HepG2 (cell line): ENCODE measurements at regions not wholly inside any gene's neighbourhood (a gene's known extent, or its start where the extent isn't known, plus 50 kb on each side); places are given as distances from the start of the nearest gene placed in this dataset.

ENCODE experiments used
- ATAC-seq: fragments of 200-7000 bp; cut with Tn5 transposase; 3 replicates; pipeline ENCODE4 v1.9.1; 2020; ENCODE audit warnings: mild to moderate bottlenecking, moderate library complexity
- BruUV-seq: library from RNA; stranded (reverse); fragments of 400-500 nt; replicated peaks from 2 replicates; lab custom pipeline; 2021; lab: Mats Ljungman, UMichigan
- CTCF ChIA-PET: fragments of 300-600 bp; formaldehyde crosslinking; extraction: SDS; loops from one replicate; lab custom pipeline; 2021; ENCODE audit warnings: low total read pairs, inconsistent platforms, low intra/inter-chr PET ratio; lab: Yijun Ruan, JAX
- POLR2A ChIA-PET: fragments of 350-600 bp; sonication (Branson Sonifier 250); formaldehyde crosslinking; loops from one replicate; lab custom pipeline; 2020; ENCODE audit warnings: antibody characterized with exemption, inconsistent platforms; lab: Yijun Ruan, JAX
- DNase-seq: peaks from one replicate; pipeline ENCODE4 v3.0.0-alpha.2; 2015; ENCODE audit warnings: low spot score
- FAIRE-seq: peaks from 3 replicates; lab custom pipeline; 2011; peaks lifted over from hg19 to GRCh38; lab: Jason Lieb, UNC
- H2AFZ ChIP-seq: one replicate; pipeline ENCODE4 v1.6.1; 2011; ENCODE audit warnings: low read length, inconsistent platforms
- H3K27ac ChIP-seq: fragments of 300-600 bp; 3 replicates; pipeline ENCODE4 v1.8.0; 2011; ENCODE audit warnings: mixed run types, mild to moderate bottlenecking, mixed read lengths, low read length, inconsistent platforms; ENCODE audit not compliant: insufficient read depth; ENCODE audit errors: extremely low read length
- H3K27me3 ChIP-seq, 2 experiments: fragments of 200-600 bp in 1 of 2; 2 replicates in 1 of 2; 3 replicates in 1 of 2; pipeline versions ENCODE4 v1.6.0 to v1.8.0; 2011; ENCODE audit warnings: low read length in 2 of 2, mild to moderate bottlenecking in 2 of 2, moderate library complexity in 2 of 2, inconsistent platforms in 1 of 2; ENCODE audit not compliant: insufficient read depth in 2 of 2, control insufficient read depth in 1 of 2
- H3K36me3 ChIP-seq, 2 experiments: fragments of 200-600 bp in 1 of 2; replicated peaks in 1 of 2; 2 replicates in 1 of 2; 3 replicates in 1 of 2; pipeline versions ENCODE4 v1.5.1 to v1.8.0; 2011; ENCODE audit warnings: low read length in 2 of 2, inconsistent platforms in 1 of 2; ENCODE audit not compliant: insufficient read depth in 2 of 2, control insufficient read depth in 1 of 2
- H3K4me1 ChIP-seq: 2 replicates; pipeline ENCODE4 v1.5.1; 2012; ENCODE audit warnings: low read length, inconsistent platforms; ENCODE audit not compliant: insufficient read depth
- H3K4me2 ChIP-seq: 2 replicates; pipeline ENCODE4 v1.6.0; 2011; ENCODE audit warnings: low read depth, low read length, inconsistent platforms
- H3K4me3 ChIP-seq, 3 experiments: fragments of 200-600 bp in 1 of 3; sonication (generic), shearing (Covaris generic) in 1 of 3; replicated peaks in 1 of 3; 2 replicates each; pipeline ENCODE4 v1.5.1; 2011 to 2016; ENCODE audit warnings: low read length in 3 of 3, inconsistent platforms in 2 of 3, low read depth in 2 of 3, mild to moderate bottlenecking in 2 of 3, control low read depth in 1 of 3, mixed read lengths in 1 of 3; ENCODE audit not compliant: insufficient read depth in 1 of 3
- H3K79me2 ChIP-seq: one replicate; pipeline ENCODE4 v1.6.1; 2011; ENCODE audit warnings: low read length, inconsistent platforms; ENCODE audit not compliant: insufficient read depth
- H3K9ac ChIP-seq: 2 replicates; pipeline ENCODE4 v1.6.0; 2011; ENCODE audit warnings: mild to moderate bottlenecking, low read depth, low read length, inconsistent platforms; ENCODE audit not compliant: insufficient read depth
- H3K9me3 ChIP-seq: 2 replicates; pipeline ENCODE4 v1.5.1; 2012; ENCODE audit warnings: mild to moderate bottlenecking, low read length
- H4K20me1 ChIP-seq: 2 replicates; pipeline ENCODE4 v1.6.0; 2011; ENCODE audit warnings: inconsistent platforms, mild to moderate bottlenecking, low read length, moderate library complexity; ENCODE audit not compliant: insufficient read depth
- CERS6 ChIP-seq: sonication (generic); formaldehyde crosslinking; IDR thresholded peaks from 2 replicates; pipeline ENCODE4 v1.5.0; 2020; ENCODE audit warnings: missing genetic modification reagents
- FOSL2 ChIP-seq: sonication (generic); formaldehyde crosslinking; IDR thresholded peaks from 2 replicates; pipeline ENCODE4 v1.4.0; 2020; ENCODE audit warnings: missing genetic modification reagents
- MED13 ChIP-seq: sonication (generic); formaldehyde crosslinking; IDR thresholded peaks from 2 replicates; pipeline ENCODE4 v1.5.0; 2020; ENCODE audit warnings: missing genetic modification reagents
- RNF2 ChIP-seq: fragments of 450-650 bp; conservative IDR thresholded peaks from 2 replicates; pipeline ENCODE4 v1.6.1; 2016; ENCODE audit warnings: low read depth
- SYNCRIP ChIP-seq: fragments of 200-400 bp; formaldehyde crosslinking; IDR thresholded peaks from 2 replicates; pipeline ENCODE4 v1.6.1; 2018; ENCODE audit warnings: mild to moderate bottlenecking, low read depth, low read length; ENCODE audit not compliant: insufficient read depth
- ZMYM4 ChIP-seq: sonication (generic); formaldehyde crosslinking; IDR thresholded peaks from 2 replicates; pipeline ENCODE4 v1.8.1; 2023; ENCODE audit warnings: mild to moderate bottlenecking, missing genetic modification reagents
- ZUFSP ChIP-seq: sonication (generic); formaldehyde crosslinking; IDR thresholded peaks from 2 replicates; pipeline ENCODE4 v1.9.0; 2021; ENCODE audit warnings: missing genetic modification reagents, mild to moderate bottlenecking, borderline replicate concordance
- WGBS: methylation state at CpG from one replicate; pipeline ENCODE4 v1.1.6; 2017; ENCODE audit warnings: low lambda C conversion rate; 5-methylcytosine and 5-hydroxymethylcytosine counted together
- in situ Hi-C: cut with HindIII; loops from 2 replicates; pipeline ENCODE4 v1.10.0; 2017; ENCODE audit warnings: low pct_unique_long_range_greater_than_20kb; ENCODE audit not compliant: extremely low pct_ligation_motif_present
- intact Hi-C: fragments of 100-400 bp; cut with micrococcal nuclease; formaldehyde crosslinking; loops from one replicate; pipeline ENCODE4 v1.10.0; 2022; ENCODE audit not compliant: unreplicated experiment

- TF ChIP-seq CERS6 (CRISPR knock-in tag), result no peak
Observed at GRCh38 chr6:113644861-113645575, 212.1 kb upstream of the MARCKS start (continued).

DNA sequence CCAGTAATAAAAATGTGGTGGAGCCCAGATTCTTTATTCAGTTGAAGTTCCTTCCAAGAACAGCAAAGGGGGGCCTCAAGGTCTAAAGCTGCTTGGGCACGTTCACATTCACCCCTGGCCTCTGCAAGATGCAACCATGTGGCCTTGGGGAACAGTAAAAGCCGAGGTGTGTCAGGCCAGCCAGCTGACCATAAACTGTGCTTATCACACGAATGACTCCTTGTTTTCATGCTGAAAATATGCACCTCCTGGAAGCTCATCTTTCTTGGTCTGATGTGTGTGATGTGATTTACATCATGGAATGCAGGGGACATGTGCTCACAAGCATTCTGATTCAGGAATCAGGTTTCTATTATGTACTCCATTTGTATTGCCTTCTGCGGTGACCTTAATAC is 211.6 kb upstream of the MARCKS start:
- no peaks in the 10 kb centered on the region for H3K27me3 ChIP-seq
- ChIA-PET CTCF (no interaction called here), POLR2A (no interaction called here)
- H4K20me1 ChIP-seq, result no peaks in the 10 kb centered on the region
- H3K4me1 ChIP-seq, result peaks cover 82% of the 10 kb centered on the region
- no peak overlapping the region for H3K9ac ChIP-seq
- FAIRE-seq, result no peak
- no peaks in the 10 kb centered on the region for H3K9me3 ChIP-seq
- H3K4me3 ChIP-seq, result no peak overlapping the region
- TF ChIP-seq ZUFSP, result no peak
- TF ChIP-seq RNF2, result no peak
- peak; percentile 26; the same call in 1 of the 2 replicates for TF ChIP-seq ZMYM4 (CRISPR knock-in tag)
- no peak for TF ChIP-seq MED13 (CRISPR knock-in tag)
- TF ChIP-seq FOSL2 (CRISPR knock-in tag), result 0 out of 2 replicates have a peak, but pooled peaks have one; percentile 13
- no peak for TF ChIP-seq SYNCRIP
- H3K4me2 ChIP-seq, result no peak overlapping the region
- intact Hi-C loops (no loop called here), in situ Hi-C loops (no loop called here)
- peak; percentile 62 for DNase-seq
- no peaks in the 10 kb centered on the region for H3K36me3 ChIP-seq
- no peak overlapping the region for H2AFZ ChIP-seq
- ATAC-seq, result no peak
- 86% methylated on average over 4 of the region's 4 CpGs for WGBS
- no TSS peak for BruUV-seq
- peak overlapping the region; percentile 45 for H3K27ac ChIP-seq
- H3K79me2 ChIP-seq, result no peaks in the 10 kb centered on the region
